NCI-H524 (cell line): ENCODE measurements at regions not wholly inside any gene's neighbourhood (a gene's known extent, or its start where the extent isn't known, plus 50 kb on each side); places are given as distances from the start of the nearest gene placed in this dataset.
"Not testable (repeated sequence)": the region's sequence is repeated elsewhere in the genome, so short reads cannot be mapped to it uniquely, and the experiment has no call there.

Experiments
- DNase-seq, 2 experiments: peaks; one replicate each; lab custom pipeline; 2025; lab: John Stamatoyannopoulos, UW

GRCh38 chr2:192615105-192615504, 420.4 kb upstream of the TMEFF2 start:
- DNase-seq, result no peak

DNA sequence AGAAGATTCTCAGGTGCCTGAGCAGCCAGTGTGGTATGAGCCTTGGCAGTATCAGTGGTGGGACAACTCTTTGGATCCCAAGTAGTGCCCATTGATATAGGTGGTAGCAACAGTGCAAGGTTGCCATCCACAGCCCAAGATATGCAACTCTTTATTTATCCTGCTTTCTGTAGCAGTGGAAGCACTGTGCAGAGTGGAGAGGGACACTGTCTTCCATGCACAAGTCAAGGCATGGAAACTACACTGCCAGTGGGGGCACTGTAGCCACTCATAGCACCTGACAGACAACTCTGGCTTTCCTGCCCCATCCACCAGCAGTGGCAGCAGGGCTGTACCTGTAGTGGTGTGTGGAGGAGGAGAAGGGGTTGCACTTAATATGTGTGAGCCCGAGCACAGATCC, 409.6 kb upstream of the TMEFF2 start:
- no peak for DNase-seq

- not testable (repeated sequence) for DNase-seq
Measured at GRCh38 chr2:192598649-192599048, 403.9 kb upstream of the TMEFF2 start.

GRCh38 chr2:192593561-192593960, 398.8 kb upstream of the TMEFF2 start:
- no peak for DNase-seq

GRCh38 chr2:192591617-192592016, 396.9 kb upstream of the TMEFF2 start:
- no peak for DNase-seq

GRCh38 chr2:192585418-192585817, 390.7 kb upstream of the TMEFF2 start:
- peak in 1 of 2 experiments; percentile 69 for DNase-seq

DNA sequence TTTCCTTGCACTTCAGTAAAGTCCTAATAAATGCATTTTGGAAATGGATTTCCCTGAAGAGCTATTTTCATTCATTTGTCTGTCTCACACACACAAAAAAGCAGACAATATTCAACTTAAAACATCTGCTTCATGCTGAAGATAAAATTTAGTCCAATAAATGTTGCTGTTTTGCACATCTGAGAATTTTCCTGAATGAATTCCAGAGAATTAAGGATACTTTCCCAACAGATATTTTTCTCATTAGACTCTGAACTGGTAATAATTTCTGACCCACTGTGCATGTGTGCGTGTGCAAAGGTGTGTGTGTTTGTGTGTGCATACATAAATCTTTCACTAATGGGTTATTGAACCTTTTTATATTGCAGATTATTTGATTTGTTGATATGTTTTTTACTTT, 390.2 kb upstream of the TMEFF2 start:
- no peak for DNase-seq

DNA sequence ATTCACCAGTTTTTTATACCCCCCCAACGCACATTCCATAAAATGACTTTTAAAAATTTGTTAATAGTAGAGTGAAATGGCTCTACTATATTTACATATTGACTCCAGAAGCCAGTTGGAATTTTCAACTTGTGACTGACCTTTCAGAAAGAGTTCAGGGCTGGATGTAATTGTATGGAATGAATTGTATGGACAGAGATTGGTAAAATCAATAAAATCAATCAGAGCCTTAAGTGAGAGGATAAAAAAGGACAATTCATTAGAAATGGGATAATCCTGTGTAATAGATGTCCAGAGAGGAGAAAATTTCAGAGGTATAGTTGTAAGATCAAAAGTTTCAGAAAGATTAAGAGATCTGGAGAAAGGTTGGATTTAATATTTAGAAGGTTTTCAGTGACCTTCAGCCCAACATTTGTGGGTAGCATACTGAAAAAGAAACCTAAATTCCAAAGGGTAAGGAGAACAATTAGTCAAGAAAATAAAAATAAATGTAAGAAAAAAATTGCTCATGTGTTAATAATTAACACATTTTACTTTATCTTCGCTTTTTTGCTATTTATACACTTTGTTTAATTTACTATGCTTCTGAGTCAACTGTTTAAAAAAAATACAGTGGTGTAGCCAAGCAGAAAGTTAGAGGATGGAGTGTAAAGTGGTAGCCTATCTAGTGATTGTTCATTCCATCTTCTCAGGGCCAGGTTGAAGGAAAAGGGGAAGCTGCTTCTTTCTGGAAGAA, 385.4 kb upstream of the TMEFF2 start:
- no peak for DNase-seq

GRCh38 chr2:192578780-192579179, 384.0 kb upstream of the TMEFF2 start:
- DNase-seq, result peak in 1 of 2 experiments; percentile 12

DNA sequence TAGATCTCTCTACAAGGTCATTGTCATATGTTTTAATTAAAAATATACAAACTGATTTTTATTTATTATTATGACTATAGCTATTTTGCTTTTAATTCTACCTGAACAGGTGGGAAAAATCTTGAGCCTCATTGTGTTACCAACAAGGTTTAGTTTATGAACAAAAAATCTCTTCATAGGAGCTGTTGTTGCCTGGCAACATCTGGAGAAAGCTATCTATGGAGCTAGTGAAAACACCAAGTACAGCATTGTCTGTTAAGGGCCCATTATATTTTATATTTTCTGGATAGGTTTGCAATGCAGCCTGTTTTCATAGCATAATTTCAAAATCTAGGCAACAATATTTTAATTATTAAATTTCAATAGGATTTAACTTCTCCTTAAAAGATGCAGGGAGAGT, 383.0 kb upstream of the TMEFF2 start:
- peak in 1 of 2 experiments; percentile 16 for DNase-seq

DNA sequence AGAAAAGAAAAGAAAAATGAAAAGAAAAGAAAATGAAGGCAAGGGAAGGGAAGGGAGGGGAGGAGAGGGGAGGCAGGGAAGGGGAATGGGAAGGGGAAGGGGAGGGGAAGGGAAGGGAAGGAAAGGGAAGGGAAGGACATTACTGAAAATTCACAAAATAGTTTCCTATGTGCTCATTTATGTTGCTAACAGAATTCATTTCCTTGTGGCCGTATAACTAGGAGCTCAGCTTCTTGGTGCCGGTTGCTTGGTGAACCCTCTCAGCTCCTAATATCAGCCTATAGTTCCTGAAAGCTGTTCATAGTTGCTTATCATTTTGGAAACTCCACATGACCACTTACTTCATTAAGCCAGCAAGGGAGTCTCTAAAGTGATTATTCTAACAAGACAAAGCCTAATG, 379.8 kb upstream of the TMEFF2 start:
- no peak for DNase-seq

- DNase-seq, result peak in 1 of 2 experiments; percentile 63
Measured at GRCh38 chr2:192571636-192572035, 376.9 kb upstream of the TMEFF2 start.

GRCh38 chr2:192570788-192571187, 376.1 kb upstream of the TMEFF2 start:
- DNase-seq, result peak in 1 of 2 experiments; percentile 0

GRCh38 chr2:192566863-192567262, 372.1 kb upstream of the TMEFF2 start:
- no peak for DNase-seq

DNA sequence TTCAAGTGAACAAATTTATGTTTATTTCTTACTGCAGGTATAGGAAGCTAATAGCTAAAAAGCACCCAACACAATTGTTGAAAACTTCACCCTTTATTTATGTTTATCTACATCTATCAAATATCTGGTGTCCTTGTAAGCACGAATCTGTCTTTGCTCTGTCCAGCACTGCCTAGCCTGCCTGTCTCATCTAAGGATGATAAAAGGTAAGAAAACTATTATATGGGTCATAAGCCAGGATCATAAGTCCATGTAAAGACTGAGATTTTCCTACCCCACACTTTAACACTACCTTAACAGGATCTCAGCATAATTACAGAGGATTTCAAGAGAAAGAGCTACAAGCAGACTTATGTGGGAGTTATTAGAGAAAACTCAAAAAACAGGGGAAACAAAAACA, 365.6 kb upstream of the TMEFF2 start:
- DNase-seq, result no peak

- no peak for DNase-seq
Measured at GRCh38 chr2:192559587-192559986, 364.9 kb upstream of the TMEFF2 start.

GRCh38 chr2:192558637-192559036, 363.9 kb upstream of the TMEFF2 start:
- DNase-seq, result no peak

GRCh38 chr2:192555740-192556139, 361.0 kb upstream of the TMEFF2 start:
- DNase-seq, result no peak

- no peak for DNase-seq
Measured at GRCh38 chr2:192551760-192552159, 357.0 kb upstream of the TMEFF2 start.

- DNase-seq, result no peak
Measured at GRCh38 chr2:192546565-192546964, 351.8 kb upstream of the TMEFF2 start.

GRCh38 chr2:192544371-192544955, 349.7 kb upstream of the TMEFF2 start:
- no peak for DNase-seq

DNA sequence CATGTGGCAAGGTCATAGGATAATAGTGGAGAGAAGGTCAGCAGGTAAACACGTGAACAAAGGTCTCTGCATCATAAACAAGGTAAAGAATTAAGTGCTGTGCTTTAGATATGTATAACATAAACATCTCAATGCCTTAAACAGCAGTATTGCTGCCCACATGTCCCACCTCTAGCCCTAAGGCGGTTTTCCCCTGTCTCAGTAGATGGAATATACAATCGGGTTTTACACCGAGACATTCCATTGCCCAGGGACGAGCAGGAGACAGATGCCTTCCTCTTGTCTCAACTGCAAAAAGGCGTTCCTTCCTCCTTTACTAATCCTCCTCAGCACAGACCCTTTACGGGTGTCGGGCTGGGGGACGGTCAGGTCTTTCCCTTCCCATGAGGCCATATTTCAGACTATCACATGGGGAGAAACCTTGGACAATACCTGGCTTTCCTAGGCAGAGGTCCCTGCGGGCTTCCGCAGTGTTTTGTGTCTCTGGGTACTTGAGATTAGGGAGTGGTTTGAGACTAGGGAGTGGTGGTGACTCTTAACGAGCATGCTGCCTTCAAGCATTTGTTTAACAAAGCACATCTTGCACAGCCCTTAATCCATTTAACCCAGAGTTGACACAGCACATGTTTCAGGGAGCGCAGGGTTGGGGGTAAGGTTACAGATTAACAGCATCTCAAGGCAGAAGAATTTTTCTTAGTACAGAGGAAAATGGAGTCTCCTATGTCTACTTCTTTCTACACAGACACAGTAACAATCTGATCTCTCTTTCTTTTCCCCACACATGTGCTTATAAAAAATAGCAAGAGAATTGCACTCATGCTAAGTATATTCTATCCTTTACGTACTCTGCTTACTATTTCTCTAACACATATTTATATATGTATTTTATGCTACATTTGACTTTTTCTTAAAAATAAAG, 347.7 kb upstream of the TMEFF2 start:
- DNase-seq, result peak; percentile 69 to 82

- DNase-seq, result no peak
Measured at GRCh38 chr2:192539306-192539705, 344.6 kb upstream of the TMEFF2 start.
